GM12873 (cell line): ENCODE measurements at regions not wholly inside any gene's neighbourhood (a gene's known extent, or its start where the extent isn't known, plus 50 kb on each side); places are given as distances from the start of the nearest gene placed in this dataset.

Experiments
- TF ChIP-seq, protein P1 (sequence below): IDR thresholded peaks from 2 replicates; pipeline ENCODE4 v1.5.1; 2012; ENCODE audit warnings: low read depth, mild to moderate bottlenecking, moderate library complexity, low read length, control low read depth; ENCODE audit not compliant: insufficient read depth; ENCODE audit errors: missing control alignments

DNA sequence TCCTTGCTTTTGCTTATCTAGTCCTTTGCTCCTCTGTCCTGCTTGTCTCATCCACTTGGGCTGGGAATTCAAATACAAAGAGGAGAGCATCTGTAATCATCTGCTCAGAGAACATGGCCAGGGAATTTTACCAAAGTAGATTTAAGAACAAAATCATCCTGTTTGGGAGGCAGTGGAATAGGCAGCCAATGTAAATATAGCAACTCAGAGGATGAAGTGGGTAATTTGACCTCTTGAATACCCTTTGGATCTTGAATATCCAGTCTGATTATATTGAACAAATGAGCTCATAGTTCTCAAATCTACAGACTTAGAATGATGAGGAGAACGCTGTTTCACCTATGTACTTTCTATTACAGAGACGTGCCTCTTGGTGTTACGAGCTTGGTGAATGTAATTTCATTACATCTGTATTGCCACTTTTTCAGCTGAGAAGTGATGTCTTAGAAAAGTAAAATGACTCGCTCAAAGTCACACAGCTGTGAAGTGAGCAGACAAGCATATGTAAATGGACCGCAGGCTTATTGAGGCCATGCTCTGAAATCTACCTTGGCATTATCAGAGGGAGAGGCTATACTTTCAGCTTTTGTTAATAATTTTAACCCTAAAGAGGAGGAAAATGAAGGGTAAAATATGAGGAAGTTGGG lies 266.3 kb downstream of the MTX2 start:
- TF ChIP-seq, protein P1, sequence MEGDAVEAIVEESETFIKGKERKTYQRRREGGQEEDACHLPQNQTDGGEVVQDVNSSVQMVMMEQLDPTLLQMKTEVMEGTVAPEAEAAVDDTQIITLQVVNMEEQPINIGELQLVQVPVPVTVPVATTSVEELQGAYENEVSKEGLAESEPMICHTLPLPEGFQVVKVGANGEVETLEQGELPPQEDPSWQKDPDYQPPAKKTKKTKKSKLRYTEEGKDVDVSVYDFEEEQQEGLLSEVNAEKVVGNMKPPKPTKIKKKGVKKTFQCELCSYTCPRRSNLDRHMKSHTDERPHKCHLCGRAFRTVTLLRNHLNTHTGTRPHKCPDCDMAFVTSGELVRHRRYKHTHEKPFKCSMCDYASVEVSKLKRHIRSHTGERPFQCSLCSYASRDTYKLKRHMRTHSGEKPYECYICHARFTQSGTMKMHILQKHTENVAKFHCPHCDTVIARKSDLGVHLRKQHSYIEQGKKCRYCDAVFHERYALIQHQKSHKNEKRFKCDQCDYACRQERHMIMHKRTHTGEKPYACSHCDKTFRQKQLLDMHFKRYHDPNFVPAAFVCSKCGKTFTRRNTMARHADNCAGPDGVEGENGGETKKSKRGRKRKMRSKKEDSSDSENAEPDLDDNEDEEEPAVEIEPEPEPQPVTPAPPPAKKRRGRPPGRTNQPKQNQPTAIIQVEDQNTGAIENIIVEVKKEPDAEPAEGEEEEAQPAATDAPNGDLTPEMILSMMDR: no peak

DNA sequence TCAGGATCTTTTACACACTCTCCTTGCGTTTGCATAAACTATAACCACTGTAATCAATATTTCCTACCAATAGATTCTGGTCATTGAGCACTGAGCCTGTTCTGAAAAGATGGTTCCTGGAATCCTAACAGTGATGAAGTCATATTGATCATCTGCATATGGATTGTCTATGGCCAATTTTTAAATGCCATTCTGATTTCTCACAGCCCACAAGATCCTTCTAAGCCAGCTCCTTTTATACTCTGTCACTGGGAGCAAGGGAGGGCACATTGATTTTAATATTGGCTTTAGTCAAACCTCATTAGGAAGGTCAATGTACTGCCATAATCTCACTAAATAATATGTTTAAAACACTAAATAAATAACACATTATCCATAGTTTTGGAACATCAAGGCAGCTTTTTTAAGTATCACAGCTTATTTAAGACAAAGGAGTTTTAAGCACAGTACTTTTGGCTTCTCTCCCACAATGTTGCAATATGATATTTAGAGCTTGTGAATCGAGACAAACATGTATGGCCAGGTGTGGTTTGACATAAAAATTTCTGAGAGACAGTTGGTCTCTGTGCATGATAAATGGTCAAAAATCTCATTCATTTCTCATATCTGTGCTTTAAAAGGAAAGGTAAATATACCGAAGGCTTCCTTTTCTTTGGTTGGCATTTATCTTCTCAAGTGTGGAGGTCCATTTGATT lies 267.3 kb downstream of the MTX2 start:
- TF ChIP-seq, protein P1: no peak

DNA sequence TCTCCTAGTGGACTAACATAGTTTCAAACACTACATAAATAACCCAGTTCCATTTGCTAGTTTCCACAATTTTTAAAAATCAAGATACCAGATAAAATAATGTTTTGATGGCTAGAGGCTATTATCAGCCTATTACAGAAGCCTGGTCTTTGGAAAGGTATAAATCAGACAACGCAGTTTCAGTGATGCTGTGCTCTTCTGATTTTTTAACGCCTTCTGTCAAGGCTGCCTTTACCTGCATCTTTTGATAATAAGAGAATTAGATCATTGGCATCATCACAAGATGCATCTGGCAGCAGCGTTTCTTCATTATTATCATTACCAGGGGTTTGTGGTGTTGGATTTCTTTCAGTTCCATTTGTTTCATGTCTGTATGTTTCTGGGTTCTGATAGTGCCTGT lies 268.7 kb downstream of the MTX2 start:
- TF ChIP-seq, protein P1: no peak

DNA sequence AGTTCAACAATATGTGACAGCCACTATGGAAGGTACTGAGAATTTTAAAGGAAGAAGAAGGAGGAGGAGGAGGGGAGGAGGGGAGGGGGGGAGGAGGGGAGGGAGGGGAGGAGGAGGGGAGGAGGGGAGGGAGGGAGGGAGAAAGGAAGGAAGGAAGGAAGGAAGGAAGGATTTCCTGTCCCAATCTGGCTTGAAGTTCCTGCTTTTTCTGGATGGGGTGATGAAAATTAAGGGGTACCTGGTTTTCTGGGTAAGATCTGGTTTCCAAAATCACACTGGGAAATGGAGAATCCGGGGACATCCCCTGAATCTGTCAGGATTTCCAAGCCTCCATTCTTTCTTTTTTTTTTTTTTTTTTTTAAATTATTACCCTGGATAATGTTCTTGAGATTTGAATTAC lies 271.8 kb downstream of the MTX2 start:
- TF ChIP-seq, protein P1: no peak

DNA sequence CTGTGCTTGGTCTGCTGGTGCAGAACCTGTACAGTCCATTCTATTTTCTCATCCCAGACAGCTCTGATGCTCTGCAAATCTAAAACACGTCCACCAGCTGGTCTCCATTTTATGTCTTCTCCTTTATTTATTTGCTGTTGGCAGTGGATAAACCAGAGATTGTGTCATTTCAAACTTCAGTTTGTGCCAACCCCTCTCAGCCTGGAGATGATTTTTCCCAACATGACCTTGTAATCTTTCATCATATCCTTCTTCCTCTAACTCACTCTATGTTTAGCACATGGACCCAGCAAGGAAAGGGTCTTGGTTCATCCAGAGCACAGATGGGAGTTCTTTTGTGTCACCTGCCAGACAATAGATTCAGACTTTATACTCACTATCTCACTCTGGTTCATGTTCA lies 273.2 kb downstream of the MTX2 start:
- TF ChIP-seq, protein P1: no peak

DNA sequence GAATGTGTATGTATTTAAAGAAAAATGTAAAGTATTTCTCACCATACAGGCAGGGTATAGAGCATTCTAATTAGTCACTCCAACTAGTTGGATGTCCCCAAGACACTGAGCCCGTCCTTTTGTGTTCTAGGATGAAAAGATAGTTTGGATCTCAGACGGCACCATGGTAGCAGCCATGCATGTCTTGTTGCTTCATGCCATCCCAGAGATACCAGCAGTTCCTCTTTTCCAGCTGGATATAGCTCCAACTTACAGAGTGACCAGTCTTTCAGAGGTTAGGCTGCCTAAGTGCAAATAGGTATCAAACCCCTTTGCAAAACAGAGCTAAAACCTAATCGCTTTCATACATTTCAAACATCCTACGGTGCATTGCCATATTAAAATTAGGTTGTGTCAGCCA lies 275.3 kb downstream of the MTX2 start:
- TF ChIP-seq, protein P1: no peak

DNA sequence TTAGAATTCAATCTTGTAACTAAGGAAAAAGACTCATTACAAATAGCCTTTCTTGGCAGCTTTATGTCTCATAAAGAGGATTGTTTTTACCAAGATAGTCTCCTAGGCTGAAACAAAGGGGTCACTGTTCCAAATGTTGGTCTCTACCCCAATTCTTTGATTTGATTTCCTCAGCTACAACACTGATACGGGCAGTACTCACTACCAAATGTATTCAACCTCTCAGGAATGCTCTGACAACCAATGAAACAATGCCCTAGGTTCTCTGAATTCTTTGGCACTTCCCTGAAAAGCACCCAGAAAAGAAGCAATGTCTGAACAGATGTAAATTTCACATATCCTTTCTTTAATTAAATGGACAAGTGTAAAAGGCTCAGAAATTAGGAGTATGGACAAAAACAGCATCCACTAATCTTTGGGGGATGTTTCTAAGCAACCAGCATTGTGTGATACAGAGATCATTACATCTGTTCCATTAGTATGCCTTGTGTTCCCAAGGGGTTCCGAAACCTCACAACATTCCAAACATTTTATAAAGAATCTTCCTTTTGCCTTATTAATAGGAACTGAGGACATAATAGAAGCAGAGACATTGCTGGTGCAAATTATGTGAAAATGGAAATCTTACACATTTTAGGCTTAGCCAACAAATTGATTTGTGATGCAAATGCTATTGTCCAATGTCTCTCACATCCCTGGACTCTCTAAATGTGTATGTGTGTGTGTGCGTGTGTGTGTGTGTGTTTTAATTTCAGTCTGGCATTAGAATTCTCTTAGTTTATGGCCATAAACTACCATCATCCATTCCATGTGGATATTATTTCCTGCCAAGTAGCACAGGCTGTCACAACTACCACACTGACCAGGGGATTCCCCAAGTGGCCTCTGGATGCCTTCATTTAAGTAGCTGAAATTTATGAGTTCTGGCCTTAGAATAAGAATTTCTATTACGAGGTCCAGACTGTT lies 276.0 kb downstream of the MTX2 start:
- TF ChIP-seq, protein P1: no peak
